ENCODE measurements at regions not wholly inside any gene's neighbourhood (a gene's known extent, or its start where the extent isn't known, plus 50 kb on each side); places are given as distances from the start of the nearest gene placed in this dataset.

DNA sequence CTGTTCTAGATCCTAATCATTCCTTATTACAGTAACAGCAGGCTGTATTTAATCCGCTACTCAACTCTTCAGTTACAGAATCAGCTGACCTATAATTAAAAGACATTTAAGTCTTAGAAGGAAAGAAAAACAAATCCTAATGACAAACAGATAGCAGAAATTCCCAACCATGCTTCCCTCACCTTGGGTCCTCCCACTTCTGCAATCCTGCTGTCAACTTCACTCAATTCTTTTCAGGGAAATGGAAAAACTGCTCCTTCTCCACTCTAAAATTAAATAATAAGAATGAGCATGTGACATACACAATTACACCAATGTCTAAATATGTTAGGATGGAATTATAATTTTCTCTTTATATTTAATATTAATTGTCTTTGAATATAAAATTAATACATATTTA is 182.6 kb upstream of the LYPLAL1 start:
- no peak for DNase-seq (ENCODE audit: low read depth)

DNA sequence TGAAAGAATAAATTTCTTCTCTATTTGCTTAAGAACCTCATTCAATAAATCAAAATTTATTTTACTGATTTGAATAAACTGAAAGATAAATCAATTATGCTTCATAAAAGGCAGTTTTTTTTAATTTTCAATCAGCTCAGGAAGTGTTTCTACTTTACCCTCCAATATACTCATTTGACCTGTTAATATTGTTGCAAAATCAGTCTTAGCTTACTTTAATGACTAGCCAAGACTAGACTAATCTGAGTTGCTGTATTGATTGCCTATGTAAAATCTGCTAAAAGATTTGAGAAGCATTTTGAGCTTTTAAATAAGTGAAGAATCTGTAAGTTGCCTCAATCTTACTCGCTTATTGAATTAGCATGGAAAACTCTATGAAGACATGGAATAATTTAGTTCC is 179.1 kb upstream of the LYPLAL1 start:
- no peak for DNase-seq (ENCODE audit: low read depth)

DNA sequence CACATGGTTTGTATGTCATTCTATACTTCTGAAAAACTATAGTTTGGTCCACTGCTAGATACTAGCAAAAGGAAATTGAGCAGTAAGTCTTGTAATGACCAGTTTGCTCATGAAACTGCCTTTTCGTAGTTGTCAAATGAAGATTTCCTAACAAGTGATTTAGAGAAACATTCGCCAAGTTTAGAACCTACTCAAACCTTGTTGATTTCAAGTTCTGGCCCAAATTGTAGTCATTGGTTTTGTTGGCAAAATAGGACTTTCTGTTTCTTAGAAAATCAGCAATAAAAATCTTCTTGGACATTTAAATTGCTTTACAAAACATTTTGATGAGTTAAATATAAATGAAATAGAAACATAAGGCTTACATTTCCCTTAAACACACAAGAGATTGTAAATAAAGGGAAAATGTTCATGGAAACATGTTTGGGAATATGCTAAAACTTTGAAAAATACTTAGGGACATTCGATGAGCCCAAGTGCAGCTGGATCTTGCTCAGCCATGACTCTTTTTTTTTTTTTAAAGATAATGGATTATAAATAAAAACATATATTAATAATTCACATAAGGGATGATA is 178.5 kb upstream of the LYPLAL1 start:
- DNase-seq (ENCODE audit: low read depth), result no peak

DNA sequence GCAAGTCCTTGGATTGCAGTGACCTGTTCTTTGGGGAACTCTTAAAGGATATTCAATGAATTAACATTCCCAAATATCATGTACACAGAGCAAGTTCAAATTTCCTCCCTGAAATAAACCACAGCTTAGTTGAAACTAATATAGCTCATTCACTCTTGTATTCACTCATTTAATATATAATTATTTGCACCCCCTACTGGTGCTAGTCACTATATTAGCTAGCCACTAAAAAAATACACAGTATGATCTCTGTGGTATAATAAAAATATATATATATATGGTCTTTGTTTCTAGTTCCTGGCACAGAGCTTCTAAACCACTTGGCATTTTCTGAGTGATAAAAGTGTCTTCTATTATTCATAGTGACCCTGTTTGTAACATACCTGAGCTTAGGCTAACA is 177.3 kb upstream of the LYPLAL1 start:
- no peak for DNase-seq (ENCODE audit: low read depth)

DNA sequence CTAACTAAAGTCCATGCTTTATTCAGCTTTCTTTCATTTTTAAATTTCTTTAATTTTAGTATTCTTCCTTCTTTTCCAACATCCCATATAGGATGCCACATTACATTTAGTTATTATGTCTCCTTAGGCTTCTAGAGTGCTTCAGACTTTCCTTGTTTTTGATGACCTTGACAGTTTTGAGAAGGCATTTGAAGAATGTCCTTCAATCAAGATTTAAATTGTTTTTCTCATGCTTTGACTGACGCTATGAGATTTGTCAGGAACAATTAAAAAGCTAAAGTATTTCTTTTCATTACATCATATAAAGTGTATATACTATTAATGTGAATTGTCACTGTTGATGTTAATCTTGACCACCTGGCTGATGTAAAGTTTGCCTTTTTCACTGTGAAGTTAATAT is 173.7 kb upstream of the LYPLAL1 start:
- no peak for DNase-seq (ENCODE audit: low read depth)

DNA sequence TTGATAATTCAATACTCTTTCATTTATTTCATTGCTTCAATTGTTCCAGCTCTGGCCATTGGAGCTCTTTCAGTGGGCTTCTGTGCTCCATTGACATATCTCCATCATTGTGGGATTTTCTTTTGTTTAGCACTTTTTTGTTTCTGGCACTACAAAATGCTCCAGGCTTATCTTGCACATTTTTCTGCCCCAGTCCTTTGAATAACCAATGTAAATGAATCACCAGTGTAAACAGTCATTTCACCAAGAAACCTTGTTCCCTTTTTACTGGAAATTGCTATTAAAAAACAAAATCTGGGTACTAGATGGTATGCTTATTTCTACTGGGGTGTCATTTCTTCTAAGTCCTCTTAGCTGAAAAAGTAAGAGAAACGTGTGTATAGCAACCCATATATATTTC is 173.0 kb upstream of the LYPLAL1 start:
- no peak for DNase-seq (ENCODE audit: low read depth)

DNA sequence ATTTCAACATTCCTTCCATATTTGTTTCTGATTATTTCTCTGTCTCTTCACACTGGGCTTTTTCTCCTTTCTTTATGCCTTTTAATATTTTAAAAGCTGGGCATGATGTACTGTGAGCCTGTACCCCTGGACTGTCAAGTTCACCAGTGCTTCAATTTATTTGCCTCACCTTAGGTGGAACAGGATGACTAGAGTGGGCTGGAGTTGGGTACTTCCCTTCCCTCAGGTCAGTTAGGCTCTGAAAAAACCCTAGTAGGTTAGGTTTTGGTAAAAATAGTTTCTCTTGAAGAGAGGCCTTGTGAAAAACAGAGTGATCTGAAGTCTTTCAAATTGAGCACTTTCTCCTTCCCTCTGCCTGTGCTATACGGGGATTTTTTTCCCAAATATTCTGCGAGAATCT is 163.0 kb upstream of the LYPLAL1 start:
- DNase-seq (ENCODE audit: low read depth), result no peak

DNA sequence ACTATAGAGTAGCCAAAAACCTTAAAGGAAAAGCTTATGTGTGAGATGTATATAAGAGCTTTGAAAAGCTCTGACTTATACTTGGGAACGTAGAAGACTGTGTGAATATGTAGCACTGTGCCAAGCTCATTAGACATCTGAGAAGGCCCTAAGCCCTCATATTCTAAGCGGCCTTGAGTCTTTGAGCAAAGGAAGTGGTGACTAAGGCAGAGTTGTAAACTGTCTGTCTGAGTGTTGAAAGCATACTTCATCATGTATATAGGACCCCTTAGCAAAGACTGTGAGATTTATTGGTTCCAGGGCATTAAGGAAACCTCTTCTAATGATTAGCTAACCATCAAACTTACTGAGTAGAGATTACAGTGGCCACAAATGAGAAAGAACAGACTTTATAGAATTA is 153.3 kb upstream of the LYPLAL1 start:
- DNase-seq (ENCODE audit: low read depth), result no peak

DNA sequence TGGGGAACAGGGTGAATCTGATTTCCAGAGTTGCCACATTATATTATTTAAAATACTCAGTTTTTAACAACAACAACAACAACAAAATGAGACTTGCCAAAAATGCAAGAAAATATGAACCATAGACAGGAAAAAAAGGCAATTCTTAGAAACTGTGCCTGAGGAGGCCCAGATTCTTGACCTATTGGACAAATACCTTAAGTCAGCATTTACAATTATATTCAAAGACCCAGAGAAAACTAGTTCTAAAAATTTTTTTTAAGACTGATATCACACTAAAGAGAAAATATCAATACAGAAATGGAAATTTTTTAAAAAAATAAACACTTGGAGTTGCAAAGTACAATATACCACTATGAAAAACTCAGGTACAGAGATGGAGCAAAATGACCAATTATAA is 152.8 kb upstream of the LYPLAL1 start:
- no peak for DNase-seq (ENCODE audit: low read depth)

DNA sequence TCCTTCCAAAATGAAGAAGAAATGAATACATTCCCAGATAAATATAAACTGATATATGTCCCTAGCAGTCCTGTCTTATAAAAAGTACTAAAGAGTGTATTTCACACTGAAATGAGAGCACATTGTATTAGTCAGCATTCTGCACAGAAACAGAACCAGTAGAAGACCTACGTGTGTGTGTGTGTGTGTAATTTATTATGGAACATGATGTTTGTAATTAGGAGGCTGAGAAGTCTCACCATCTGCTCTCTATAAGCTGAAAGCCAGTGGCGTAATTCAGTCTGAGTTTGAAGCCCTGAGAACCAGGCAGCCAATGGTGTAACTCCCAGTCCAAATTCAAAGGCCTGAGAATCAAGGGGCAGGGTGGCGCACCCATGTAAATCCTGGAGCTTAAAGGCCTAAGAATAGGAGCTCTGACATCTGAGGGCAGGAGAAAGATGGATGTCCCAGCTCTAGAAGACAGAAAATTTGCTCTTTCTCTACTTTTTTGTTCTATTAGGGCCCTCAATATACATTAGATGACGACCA is 146.5 kb upstream of the LYPLAL1 start:
- no peak for DNase-seq (ENCODE audit: low read depth)

DNA sequence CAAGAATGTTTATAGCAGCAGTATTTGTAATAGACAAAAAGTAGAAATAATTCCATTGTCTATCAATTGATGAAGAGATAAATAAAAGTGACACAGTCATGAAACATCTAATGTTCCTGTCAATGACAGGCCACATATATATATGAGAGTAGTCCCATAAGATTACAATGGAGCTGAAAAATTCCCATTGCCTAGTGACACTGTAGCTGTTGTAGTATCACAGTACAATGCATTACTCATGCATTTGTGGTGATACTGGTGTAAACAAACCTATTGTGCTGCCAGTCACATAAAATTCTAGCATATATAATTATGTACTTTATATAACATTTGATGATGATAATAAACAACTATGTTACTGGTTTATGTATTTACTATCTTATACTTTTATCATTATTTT is 141.9 kb upstream of the LYPLAL1 start:
- no peak for DNase-seq (ENCODE audit: low read depth)

DNA sequence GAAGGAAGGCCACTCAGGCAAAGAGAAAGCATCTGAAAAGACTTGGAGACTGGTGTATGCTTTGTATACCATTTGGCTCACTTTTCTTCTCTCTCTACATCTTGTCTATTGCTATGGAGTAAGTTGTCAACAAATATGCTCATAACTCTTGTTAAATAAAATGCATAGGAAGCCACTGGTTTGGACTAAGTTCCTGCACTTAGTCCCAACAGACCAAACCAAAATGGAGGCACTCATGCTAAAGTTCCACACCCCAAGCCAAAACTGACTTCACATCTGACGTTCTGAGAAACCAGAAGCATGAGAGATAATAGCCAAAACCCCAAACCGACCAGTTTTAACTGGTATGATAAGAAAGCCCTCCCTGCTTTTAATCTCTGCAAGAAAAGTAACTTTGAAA is 135.3 kb upstream of the LYPLAL1 start:
- DNase-seq (ENCODE audit: low read depth), result no peak

DNA sequence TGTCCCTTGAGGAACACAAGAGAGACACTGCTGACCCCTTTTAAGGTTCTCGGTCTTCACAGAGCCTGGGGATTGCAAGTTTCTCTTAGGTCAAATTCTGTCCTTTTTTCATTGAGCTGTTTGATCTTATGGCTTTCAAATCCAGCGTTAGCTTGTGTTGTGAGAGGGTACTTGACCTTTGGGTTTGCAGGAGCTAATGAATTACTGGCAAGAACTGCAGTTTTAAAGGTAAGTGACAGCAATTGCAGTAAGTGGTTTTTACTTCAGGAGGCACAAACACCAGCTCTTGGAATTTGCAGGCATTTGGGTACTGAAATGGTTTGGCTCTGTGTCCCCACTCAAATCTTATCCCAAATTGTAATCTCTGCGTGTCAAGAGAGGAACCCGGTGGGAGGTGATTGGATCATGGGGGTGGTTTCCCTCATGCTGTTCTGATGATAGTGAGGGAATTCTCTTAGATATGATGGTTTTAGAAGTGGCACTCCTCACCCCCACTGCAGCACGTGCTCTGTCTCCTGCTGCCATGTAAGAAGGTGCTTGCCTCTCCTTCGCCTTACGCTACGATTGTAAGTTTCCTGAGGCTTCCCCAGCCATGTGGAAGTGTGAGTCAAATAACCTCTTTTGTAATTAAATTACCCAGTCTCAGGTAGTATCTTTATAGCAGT is 134.5 kb upstream of the LYPLAL1 start:
- DNase-seq (ENCODE audit: low read depth), result no peak

DNA sequence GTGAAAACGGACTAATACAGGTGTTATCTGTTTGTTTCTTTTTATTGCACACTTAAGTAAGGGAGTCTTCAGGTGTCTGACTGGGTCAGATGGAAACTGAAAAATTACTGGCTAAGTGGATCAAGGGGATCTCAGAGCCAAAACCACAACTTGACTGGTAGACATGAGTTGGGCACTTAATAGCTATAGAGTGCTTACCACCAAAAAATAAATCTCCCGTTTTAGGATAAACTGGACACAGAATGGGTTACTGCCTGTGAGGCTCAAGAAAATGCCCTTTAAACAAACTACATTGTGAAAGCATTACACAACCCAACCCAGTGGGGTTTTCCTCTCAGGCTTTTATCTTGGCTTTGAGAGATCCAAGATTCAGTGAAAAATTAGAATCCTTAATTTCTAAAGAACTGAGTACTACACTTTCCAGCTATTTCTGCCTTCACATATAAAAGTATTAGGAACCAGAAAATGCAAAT is 134.0 kb upstream of the LYPLAL1 start:
- DNase-seq (ENCODE audit: low read depth), result no peak

DNA sequence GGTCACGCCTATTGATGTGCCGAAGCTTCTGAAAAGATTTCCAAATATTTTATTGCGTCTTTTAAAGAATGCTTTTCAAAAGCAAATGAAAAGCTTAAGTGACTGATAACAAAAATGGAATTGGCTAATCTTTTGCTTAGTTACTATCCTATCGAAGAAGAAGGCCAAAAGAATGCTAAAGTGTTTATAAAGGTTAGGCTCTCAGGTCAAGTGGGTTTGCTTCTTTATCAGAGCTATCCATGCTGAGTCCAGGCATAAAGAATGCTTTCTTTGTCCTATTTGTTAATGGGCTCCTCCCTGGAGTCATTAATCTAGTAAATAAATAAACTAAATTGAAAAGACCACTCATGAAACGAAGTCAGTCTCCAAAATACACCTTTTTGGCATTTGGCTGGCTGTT is 133.4 kb upstream of the LYPLAL1 start:
- DNase-seq (ENCODE audit: low read depth), result no peak

DNA sequence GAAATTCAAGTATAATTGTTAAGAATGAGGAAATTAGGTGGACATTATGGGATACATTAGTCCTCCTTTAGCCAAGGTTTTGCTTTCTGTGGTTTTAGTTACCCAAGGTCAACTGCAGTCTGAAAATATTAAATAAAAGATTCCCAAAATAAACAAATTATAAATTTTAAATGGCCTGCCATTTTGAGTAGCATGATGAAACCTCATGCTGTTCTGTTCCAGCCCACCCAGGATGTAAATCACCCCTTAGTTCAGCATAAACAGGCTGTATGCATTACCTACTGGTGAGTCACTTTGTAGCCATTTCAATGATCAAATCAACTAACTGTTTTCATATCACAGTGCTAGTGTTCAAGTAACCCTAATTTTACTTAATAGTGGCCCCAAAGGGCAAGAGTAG is 132.5 kb upstream of the LYPLAL1 start:
- DNase-seq (ENCODE audit: low read depth), result no peak

DNA sequence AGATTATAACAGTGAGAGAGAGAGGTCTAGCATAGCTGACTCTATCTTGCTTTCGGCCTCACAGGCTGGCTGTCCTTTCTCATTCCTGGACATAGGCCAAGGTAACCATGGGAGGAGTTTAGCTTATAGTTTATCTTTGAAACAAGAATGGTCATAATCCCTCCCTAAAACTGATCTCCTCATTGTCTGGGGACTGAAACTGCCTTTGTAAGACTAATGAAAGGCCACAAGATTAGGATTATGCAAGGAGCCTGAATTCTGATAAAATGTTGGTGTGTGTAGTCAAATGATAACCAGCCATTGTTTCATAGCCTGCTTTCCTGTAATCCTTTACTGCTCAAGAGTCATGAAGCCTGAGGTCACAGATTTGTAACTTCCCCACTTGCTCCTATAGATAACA is 131.9 kb upstream of the LYPLAL1 start:
- DNase-seq (ENCODE audit: low read depth), result no peak

DNA sequence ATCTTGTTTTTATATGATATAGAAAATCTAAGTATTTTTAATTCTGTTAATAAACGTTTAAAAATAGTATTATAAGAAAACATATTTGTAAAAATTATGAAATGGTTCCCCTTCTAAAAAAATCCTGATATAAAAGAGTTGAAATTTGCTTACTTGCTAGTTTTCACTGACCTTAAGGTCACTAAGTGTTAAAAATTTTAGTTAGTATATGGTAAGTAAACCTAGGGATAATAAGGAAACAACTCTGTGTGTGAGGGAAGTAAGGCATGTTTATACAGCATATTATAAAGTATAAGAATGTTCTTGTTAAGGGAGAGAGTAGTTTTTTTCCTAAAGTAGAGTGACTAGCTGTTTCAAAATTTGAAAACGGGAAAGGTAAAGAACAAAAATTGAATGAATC is 130.9 kb upstream of the LYPLAL1 start:
- no peak for DNase-seq (ENCODE audit: low read depth)

DNA sequence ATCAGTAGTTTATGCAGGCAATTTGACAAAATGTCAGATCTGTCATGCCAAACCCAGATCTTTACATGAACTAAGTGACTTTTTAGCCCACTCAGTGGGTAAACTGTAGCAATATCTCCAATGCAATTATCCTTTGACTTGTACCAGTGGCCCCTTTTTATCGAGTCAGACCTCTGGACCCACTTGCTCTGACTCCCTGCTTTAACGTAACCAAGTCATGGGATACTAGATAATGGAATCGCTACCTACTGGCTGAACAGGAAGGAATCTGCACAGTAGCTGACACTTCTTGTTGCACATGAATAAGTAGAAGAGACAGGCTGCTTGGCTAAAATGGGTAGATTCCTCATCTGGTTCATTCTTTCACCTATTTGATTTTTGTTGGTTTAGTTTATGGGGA is 128.4 kb upstream of the LYPLAL1 start:
- DNase-seq (ENCODE audit: low read depth), result no peak

DNA sequence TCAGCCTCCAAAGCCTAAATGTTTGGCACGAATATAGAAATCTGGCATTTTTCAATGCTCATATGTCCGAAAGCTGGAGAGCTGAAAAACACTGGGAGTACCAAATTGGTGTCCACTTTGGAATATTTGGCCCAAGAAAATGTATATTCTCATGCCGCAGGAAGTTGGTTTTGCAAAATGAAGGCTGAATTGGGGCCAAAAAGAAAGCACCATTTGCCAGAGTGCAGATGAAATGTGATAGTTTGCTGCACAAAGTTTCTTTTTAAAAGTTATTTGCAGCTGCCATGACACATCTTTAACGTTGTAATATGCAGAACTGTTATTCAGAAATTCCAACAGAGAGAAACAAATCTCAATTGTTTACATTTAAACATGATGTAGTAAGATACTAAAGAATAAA is 124.2 kb upstream of the LYPLAL1 start:
- no peak for DNase-seq (ENCODE audit: low read depth)

DNA sequence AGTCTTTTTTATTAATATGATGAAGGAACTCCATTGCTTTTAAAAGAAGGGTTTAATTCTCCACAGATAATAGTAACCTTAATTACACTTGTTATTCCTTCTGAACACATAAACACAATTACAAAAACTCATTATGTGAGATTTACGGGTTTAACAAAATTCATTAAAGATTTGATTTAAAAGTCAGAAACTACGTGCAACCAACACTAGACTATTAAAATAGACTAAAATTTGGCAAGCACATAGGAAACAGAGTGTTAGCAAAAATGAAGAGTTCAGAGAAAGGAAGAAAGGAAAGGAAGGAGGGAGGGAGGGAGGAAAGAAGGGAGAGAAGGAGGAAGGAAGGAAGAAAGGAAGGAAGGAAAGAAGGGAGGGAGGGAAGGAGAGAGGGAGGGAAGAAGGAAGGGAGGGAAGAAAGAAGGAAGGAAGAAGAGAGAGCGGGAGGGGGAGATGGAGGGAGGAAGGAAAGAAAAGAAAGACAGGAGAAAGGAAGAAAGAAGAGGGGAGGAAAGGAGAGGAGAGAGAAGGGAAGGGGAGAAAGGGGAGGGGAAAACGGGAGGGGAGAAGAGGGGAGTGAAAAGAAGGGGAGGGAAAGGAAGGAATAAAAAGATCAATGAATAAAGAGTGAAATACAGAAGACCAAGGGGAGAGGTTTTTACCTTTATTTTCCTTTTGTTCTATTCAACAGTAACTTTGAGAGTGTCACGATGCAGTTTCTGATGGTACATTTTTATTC is 123.4 kb upstream of the LYPLAL1 start:
- DNase-seq (ENCODE audit: low read depth), result no peak

DNA sequence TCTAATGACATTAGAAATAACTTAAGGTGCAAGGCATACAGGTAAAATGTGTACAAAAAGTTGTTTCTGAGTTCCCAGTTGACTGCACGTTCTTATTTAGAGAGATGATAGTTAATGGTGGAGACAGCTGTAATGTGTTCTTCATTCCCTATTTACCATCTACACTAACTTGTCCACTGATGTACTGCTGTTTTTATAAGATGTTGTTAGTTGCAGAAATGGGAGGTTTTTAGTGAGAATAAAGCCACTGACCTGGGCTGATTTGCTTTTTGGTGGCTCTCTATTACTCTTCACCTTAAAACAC is 122.9 kb upstream of the LYPLAL1 start:
- DNase-seq (ENCODE audit: low read depth), result no peak

DNA sequence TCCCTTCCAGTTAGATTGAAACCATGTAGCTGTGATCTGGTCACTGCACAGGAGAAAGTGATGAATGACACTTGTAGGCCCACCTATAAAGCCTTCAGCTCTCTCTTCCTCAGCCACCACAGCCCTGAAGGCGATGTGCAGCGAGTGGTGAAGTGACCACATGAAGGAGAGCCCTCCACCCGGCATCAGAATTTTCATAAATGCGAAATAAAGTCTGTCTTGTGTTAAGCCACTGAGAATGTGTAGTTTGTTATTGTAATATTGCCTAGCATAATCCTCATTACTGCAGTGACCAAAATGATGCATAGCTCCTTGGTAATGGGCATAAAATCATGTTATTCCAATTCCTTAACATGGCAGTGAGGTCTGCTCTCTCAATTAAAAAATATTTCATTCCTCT is 122.1 kb upstream of the LYPLAL1 start:
- DNase-seq (ENCODE audit: low read depth), result no peak

Measured in activated T-helper 9 cell treated with anti-CD3 and anti-CD28 coated beads, Interleukin-2, amount 50 U/mL, for 16 hours (primary cell).